IMR-90 (cell line): ENCODE measurements at regions not wholly inside any gene's neighbourhood (a gene's known extent, or its start where the extent isn't known, plus 50 kb on each side); places are given as distances from the start of the nearest gene placed in this dataset.

ENCODE experiments used
- ATAC-seq: fragments of 200-7000 bp; cut with Tn5 transposase; 2 replicates; pipeline ENCODE4 v1.9.1; 2020; ENCODE audit warnings: low read depth, mild to moderate bottlenecking, moderate library complexity
- BruUV-seq: library from RNA; stranded (reverse); fragments of 400-500 nt; replicated peaks from 2 replicates; lab custom pipeline; 2021; lab: Mats Ljungman, UMichigan
- CTCF ChIA-PET: fragments of 300-600 bp; formaldehyde crosslinking; extraction: SDS; loops from one replicate; lab custom pipeline; 2021; ENCODE audit warnings: antibody characterized with exemption; lab: Yijun Ruan, JAX
- POLR2A ChIA-PET: fragments of 300-600 bp; sonication (Branson Sonifier 250); formaldehyde crosslinking; loops from one replicate; lab custom pipeline; 2022; ENCODE audit warnings: antibody characterized with exemption; ENCODE audit not compliant: unreplicated experiment; lab: Charles Lee
- DNase-seq: peaks from one replicate; pipeline ENCODE4 v3.0.0; 2013
- H2AFZ ChIP-seq: replicated peaks from 2 replicates; pipeline ENCODE3; 2013; ENCODE audit warnings: low read length, mild to moderate bottlenecking; ENCODE audit not compliant: poor library complexity
- H2AK5ac ChIP-seq: 2 replicates; pipeline ENCODE4 v1.6.1; 2013; ENCODE audit warnings: low read depth, low read length, inconsistent platforms
- H2AK9ac ChIP-seq: replicated peaks from 2 replicates; pipeline ENCODE3; 2013; ENCODE audit warnings: mild to moderate bottlenecking, low read depth, low read length, moderate library complexity; ENCODE audit not compliant: poor library complexity
- H2BK120ac ChIP-seq: 2 replicates; pipeline ENCODE4 v1.6.1; 2013; ENCODE audit warnings: low read depth, low read length, inconsistent platforms
- H2BK15ac ChIP-seq: 3 replicates; pipeline ENCODE4 v1.6.1; 2013; ENCODE audit warnings: low read depth, low read length, inconsistent platforms
- H2BK20ac ChIP-seq: 2 replicates; pipeline ENCODE4 v1.6.1; 2013; ENCODE audit warnings: low read depth, mild to moderate bottlenecking, inconsistent platforms, low read length, moderate library complexity
- H2BK5ac ChIP-seq: 2 replicates; pipeline ENCODE4 v1.6.1; 2013; ENCODE audit warnings: mild to moderate bottlenecking, low read depth, low read length, inconsistent platforms; ENCODE audit not compliant: poor library complexity, severe bottlenecking
- H3K14ac ChIP-seq: replicated peaks from 2 replicates; pipeline ENCODE4 v1.6.1; 2013; ENCODE audit warnings: low read depth, low read length, inconsistent platforms
- H3K18ac ChIP-seq: 2 replicates; pipeline ENCODE4 v1.6.1; 2013; ENCODE audit warnings: low read depth, low read length, control low read depth
- H3K23ac ChIP-seq: 2 replicates; pipeline ENCODE4 v1.6.1; 2013; ENCODE audit warnings: low read depth, low read length, inconsistent platforms
- H3K27ac ChIP-seq: 2 replicates; pipeline ENCODE4 v1.5.1; 2013; ENCODE audit warnings: mild to moderate bottlenecking, control low read depth, low read length; ENCODE audit not compliant: insufficient read depth
- H3K27me3 ChIP-seq: 2 replicates; pipeline ENCODE4 v1.6.1; 2013; ENCODE audit warnings: low read length; ENCODE audit not compliant: control insufficient read depth, insufficient read depth
- H3K36me3 ChIP-seq: 2 replicates; pipeline ENCODE4 v1.6.1; 2013; ENCODE audit warnings: low read length, mixed read lengths; ENCODE audit not compliant: control insufficient read depth, insufficient read depth
- H3K4ac ChIP-seq: 2 replicates; pipeline ENCODE4 v1.6.1; 2013; ENCODE audit warnings: low read depth, low read length, inconsistent platforms
- H3K4me1 ChIP-seq: 2 replicates; pipeline ENCODE4 v1.6.1; 2013; ENCODE audit warnings: low read length, mixed read lengths; ENCODE audit not compliant: control insufficient read depth, insufficient read depth
- H3K4me2 ChIP-seq: 2 replicates; pipeline ENCODE4 v1.6.1; 2013; ENCODE audit warnings: low read depth, mild to moderate bottlenecking, control low read depth, low read length, moderate library complexity
- H3K4me3 ChIP-seq: 2 replicates; pipeline ENCODE4 v1.5.1; 2013; ENCODE audit warnings: low read depth, mild to moderate bottlenecking, control low read depth, low read length, moderate library complexity; ENCODE audit not compliant: insufficient read depth
- H3K56ac ChIP-seq: 2 replicates; pipeline ENCODE4 v1.6.1; 2013; ENCODE audit warnings: low read length, inconsistent platforms; ENCODE audit not compliant: insufficient read depth; ENCODE audit errors: extremely low read depth
- H3K79me1 ChIP-seq, 2 experiments: 2 replicates each; pipeline ENCODE4 v1.6.1; 2013; ENCODE audit warnings: low read length in 2 of 2, inconsistent platforms in 1 of 2, low read depth in 1 of 2
- H3K9ac ChIP-seq: 2 replicates; pipeline ENCODE4 v1.6.1; 2013; ENCODE audit warnings: low read depth, low read length, control low read depth
- H3K9me1 ChIP-seq: 2 replicates; pipeline ENCODE4 v1.6.1; 2013; ENCODE audit warnings: low read length, inconsistent platforms; ENCODE audit not compliant: insufficient read depth
- H3K9me3 ChIP-seq: 2 replicates; pipeline ENCODE4 v1.6.1; 2013; ENCODE audit warnings: low read length; ENCODE audit not compliant: control insufficient read depth, insufficient read depth
- H4K20me1 ChIP-seq: 2 replicates; pipeline ENCODE4 v1.6.1; 2013; ENCODE audit warnings: low read length, inconsistent platforms; ENCODE audit not compliant: insufficient read depth
- H4K5ac ChIP-seq: 2 replicates; pipeline ENCODE4 v1.6.1; 2013; ENCODE audit warnings: mild to moderate bottlenecking, low read depth, low read length, control low read depth
- H4K8ac ChIP-seq, 2 experiments: 2 replicates each; pipeline ENCODE4 v1.6.1; 2013; ENCODE audit warnings: low read depth in 2 of 2, low read length in 2 of 2, control low read depth in 1 of 2, inconsistent platforms in 1 of 2
- H4K91ac ChIP-seq: 2 replicates; pipeline ENCODE4 v1.6.1; 2013; ENCODE audit warnings: low read depth, low read length, inconsistent platforms; ENCODE audit not compliant: insufficient read depth
- BHLHE40 ChIP-seq: fragments of 150-350 bp; IDR thresholded peaks from 2 replicates; pipeline ENCODE4 v1.6.1; 2016; ENCODE audit warnings: mild to moderate bottlenecking, low read depth, low read length
- CEBPB ChIP-seq: IDR thresholded peaks from 2 replicates; pipeline ENCODE4 v1.6.1; 2012; ENCODE audit warnings: low read depth, low read length, improper control_type of control experiment
- CHD1 ChIP-seq: IDR thresholded peaks from 2 replicates; pipeline ENCODE4 v1.6.1; 2012; ENCODE audit warnings: low read depth, low read length, improper control_type of control experiment
- CTCF ChIP-seq: conservative IDR thresholded peaks from 2 replicates; pipeline ENCODE4 v1.5.1; 2012; ENCODE audit warnings: mild to moderate bottlenecking, low read depth, low read length, improper control_type of control experiment
- FOS ChIP-seq: fragments of 150-350 bp; IDR thresholded peaks from 2 replicates; pipeline ENCODE4 v1.6.1; 2016; ENCODE audit warnings: low read depth, low read length
- MAFK ChIP-seq: IDR thresholded peaks from 2 replicates; pipeline ENCODE4 v1.6.1; 2012; ENCODE audit warnings: low read depth, low read length, improper control_type of control experiment
- MAZ ChIP-seq: IDR thresholded peaks from 2 replicates; pipeline ENCODE4 v1.6.1; 2012; ENCODE audit warnings: low read depth, mild to moderate bottlenecking, low read length, improper control_type of control experiment, moderate library complexity, borderline replicate concordance
- MXI1 ChIP-seq: IDR thresholded peaks from 2 replicates; pipeline ENCODE4 v1.6.1; 2012; ENCODE audit warnings: low read depth, mild to moderate bottlenecking, low read length, moderate library complexity, borderline replicate concordance
- NFE2L2 ChIP-seq: fragments of 150-350 bp; IDR thresholded peaks from 2 replicates; pipeline ENCODE4 v1.6.1; 2016; ENCODE audit warnings: low read depth, mild to moderate bottlenecking, low read length
- POLR2A ChIP-seq: IDR thresholded peaks from 2 replicates; pipeline ENCODE4 v1.6.1; 2012; ENCODE audit warnings: mild to moderate bottlenecking, low read depth, low read length
- RAD21 ChIP-seq: IDR thresholded peaks from 2 replicates; pipeline ENCODE4 v1.6.1; 2012; ENCODE audit warnings: low read length, improper control_type of control experiment
- RCOR1 ChIP-seq: IDR thresholded peaks from 2 replicates; pipeline ENCODE4 v1.6.1; 2012; ENCODE audit warnings: mild to moderate bottlenecking, low read length, improper control_type of control experiment; ENCODE audit not compliant: insufficient replicate concordance
- RFX5 ChIP-seq: IDR thresholded peaks from 2 replicates; pipeline ENCODE4 v1.8.0; 2012; ENCODE audit warnings: low read depth, mild to moderate bottlenecking, low read length, moderate library complexity
- SMC3 ChIP-seq: fragments of 150-350 bp; IDR thresholded peaks from 2 replicates; pipeline ENCODE4 v1.6.1; 2016; ENCODE audit warnings: low read depth, mild to moderate bottlenecking, antibody characterized with exemption, low read length, moderate library complexity
- WGBS, 2 experiments: methylation state at CpG; one replicate each; pipeline versions ENCODE4 v1.1.5 to v1.1.7; 2013; ENCODE audit warnings: missing lambda C conversion rate in 2 of 2; ENCODE audit not compliant: insufficient read length in 1 of 2; ENCODE audit errors: extremely low coverage in 2 of 2; 5-methylcytosine and 5-hydroxymethylcytosine counted together
- dilution Hi-C: fragments of 300-500 bp; cut with HindIII; formaldehyde crosslinking; loops from one replicate; pipeline ENCODE4 v1.14.3; 2018; ENCODE audit warnings: low sequenced_read_pairs; ENCODE audit not compliant: unreplicated experiment
- in situ Hi-C: fragments of 300-500 bp; cut with MboI; formaldehyde crosslinking; loops from 3 replicates; pipeline ENCODE4 v1.14.3; 2019; ENCODE audit warnings: low sequenced_read_pairs, inconsistent platforms, mixed read lengths
- intact Hi-C: fragments of 100-400 bp; cut with micrococcal nuclease; formaldehyde crosslinking; loops from 2 replicates; pipeline ENCODE4 v1.10.0; 2022
- TF ChIP-seq, protein P1 (sequence below): fragments of 150-350 bp; IDR thresholded peaks from 2 replicates; pipeline ENCODE4 v1.6.1; 2017; ENCODE audit warnings: mild to moderate bottlenecking, antibody characterized with exemption, low read length, low read depth
- TF ChIP-seq, protein P2 (sequence below): fragments of 150-350 bp; IDR thresholded peaks from 2 replicates; pipeline ENCODE4 v1.6.1; 2016; ENCODE audit warnings: low read depth, mild to moderate bottlenecking, low read length, moderate library complexity, borderline replicate concordance

- dilution Hi-C loops = no loop called here
- Histone ChIP-seq H4K91ac (no peak overlapping the region), H3K56ac (no peak overlapping the region), H3K9me3 (peaks cover 17% of the 10 kb centered on the region), H3K9ac (no peak overlapping the region), H2AFZ (no peak overlapping the region), H2BK120ac (no peak overlapping the region), H3K36me3 (no peaks in the 10 kb centered on the region), H3K27ac (no peak overlapping the region), H3K23ac (no peak overlapping the region), H3K4me2 (no peak overlapping the region), H3K14ac (no peak overlapping the region), H4K5ac (no peak overlapping the region), H3K9me1 (no peaks in the 10 kb centered on the region), H4K20me1 (no peaks in the 10 kb centered on the region), H3K79me1 (no peaks in the 10 kb centered on the region), H3K4ac (no peak overlapping the region), H2BK5ac (no peak overlapping the region), H2AK5ac (no peak overlapping the region), H3K27me3 (no peaks in the 10 kb centered on the region), H3K4me1 (no peaks in the 10 kb centered on the region), H2BK20ac (no peak overlapping the region), H3K4me3 (no peak overlapping the region), H3K18ac (no peak overlapping the region), H4K8ac (no peak overlapping the region), H2BK15ac (no peak overlapping the region), H2AK9ac (no peak overlapping the region)
- BruUV-seq = no TSS peak
- ChIA-PET POLR2A (no interaction called here), CTCF (no interaction called here)
- in situ Hi-C loops = no loop called here
- intact Hi-C loops = no loop called here
- DNase-seq = no peak
- no peak for ATAC-seq
- TF ChIP-seq, protein P1, sequence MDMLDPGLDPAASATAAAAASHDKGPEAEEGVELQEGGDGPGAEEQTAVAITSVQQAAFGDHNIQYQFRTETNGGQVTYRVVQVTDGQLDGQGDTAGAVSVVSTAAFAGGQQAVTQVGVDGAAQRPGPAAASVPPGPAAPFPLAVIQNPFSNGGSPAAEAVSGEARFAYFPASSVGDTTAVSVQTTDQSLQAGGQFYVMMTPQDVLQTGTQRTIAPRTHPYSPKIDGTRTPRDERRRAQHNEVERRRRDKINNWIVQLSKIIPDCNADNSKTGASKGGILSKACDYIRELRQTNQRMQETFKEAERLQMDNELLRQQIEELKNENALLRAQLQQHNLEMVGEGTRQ = no peak
- TF ChIP-seq RFX5 (no peak), BHLHE40 (no peak), NFE2L2 (no peak), RAD21 (no peak), FOS (no peak), CEBPB (no peak), RCOR1 (no peak), CHD1 (no peak), CTCF (no peak), MXI1 (no peak), POLR2A (no peak), MAFK (no peak), MAZ (no peak), SMC3 (no peak)
- TF ChIP-seq, protein P2, sequence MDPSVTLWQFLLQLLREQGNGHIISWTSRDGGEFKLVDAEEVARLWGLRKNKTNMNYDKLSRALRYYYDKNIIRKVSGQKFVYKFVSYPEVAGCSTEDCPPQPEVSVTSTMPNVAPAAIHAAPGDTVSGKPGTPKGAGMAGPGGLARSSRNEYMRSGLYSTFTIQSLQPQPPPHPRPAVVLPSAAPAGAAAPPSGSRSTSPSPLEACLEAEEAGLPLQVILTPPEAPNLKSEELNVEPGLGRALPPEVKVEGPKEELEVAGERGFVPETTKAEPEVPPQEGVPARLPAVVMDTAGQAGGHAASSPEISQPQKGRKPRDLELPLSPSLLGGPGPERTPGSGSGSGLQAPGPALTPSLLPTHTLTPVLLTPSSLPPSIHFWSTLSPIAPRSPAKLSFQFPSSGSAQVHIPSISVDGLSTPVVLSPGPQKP = no peak
- no CpG with 5 or more reads among the region's 1 CpG for WGBS, 2 experiments
These were observed 1260.3 kb downstream of the TMEM121 start for GRCh38 chr14:106786697-106787096.
